ACC112 (cell line): ENCODE measurements at regions not wholly inside any gene's neighbourhood (a gene's known extent, or its start where the extent isn't known, plus 50 kb on each side); places are given as distances from the start of the nearest gene placed in this dataset.

Experiments
- H2AFZ ChIP-seq: fragments of 200-600 bp; sonication (generic); one replicate; pipeline ENCODE4 v1.6.0; 2017; ENCODE audit warnings: antibody characterized with exemption, low read length; ENCODE audit not compliant: unreplicated experiment
- H3K27ac ChIP-seq: fragments of 200-600 bp; sonication (generic); 2 replicates; pipeline ENCODE4 v1.5.1; 2014; ENCODE audit warnings: low read depth, mild to moderate bottlenecking, antibody characterized with exemption, low read length, moderate library complexity
- H3K27me3 ChIP-seq: fragments of 200-600 bp; sonication (generic); 2 replicates; pipeline ENCODE4 v1.6.1; 2014; ENCODE audit warnings: mild to moderate bottlenecking, antibody characterized with exemption, low read length, moderate library complexity, mixed read lengths; ENCODE audit not compliant: insufficient read depth
- H3K36me3 ChIP-seq: fragments of 200-600 bp; sonication (generic); 2 replicates; pipeline ENCODE4 v1.6.1; 2016; ENCODE audit warnings: mild to moderate bottlenecking, antibody characterized with exemption, low read length, moderate library complexity, mixed read lengths; ENCODE audit not compliant: insufficient read depth
- H3K4me1 ChIP-seq: fragments of 200-600 bp; sonication (generic); one replicate; pipeline ENCODE4 v1.6.1; 2016; ENCODE audit warnings: low read length, mixed read lengths; ENCODE audit not compliant: insufficient read depth, unreplicated experiment, control insufficient read depth
- H3K4me3 ChIP-seq: fragments of 200-600 bp; sonication (generic); 2 replicates; pipeline ENCODE4 v1.5.1; 2014; ENCODE audit warnings: mild to moderate bottlenecking, low read depth, low read length
- H3K79me2 ChIP-seq: fragments of 200-600 bp; sonication (generic); one replicate; pipeline ENCODE4 v1.6.0; 2016; ENCODE audit warnings: low read length; ENCODE audit not compliant: control insufficient read depth, unreplicated experiment, insufficient read depth

GRCh38 chr14:58697930-58698642 is 60.3 kb downstream of the DACT1 start:
- Histone ChIP-seq H2AFZ (no peak overlapping the region), H3K4me1 (no peaks in the 10 kb centered on the region), H3K36me3 (no peaks in the 10 kb centered on the region), H3K27me3 (peaks cover 14% of the 10 kb centered on the region; the same call in 1 of the 2 replicates), H3K27ac (no peak overlapping the region), H3K79me2 (no peaks in the 10 kb centered on the region), H3K4me3 (no peak overlapping the region)

GRCh38 chr14:58699681-58700205 is 62.0 kb downstream of the DACT1 start:
- no peak overlapping the region for H3K27ac ChIP-seq
- H3K79me2 ChIP-seq = no peaks in the 10 kb centered on the region
- no peaks in the 10 kb centered on the region for H3K36me3 ChIP-seq
- H3K4me3 ChIP-seq = no peak overlapping the region
- no peak overlapping the region for H2AFZ ChIP-seq
- peaks cover 22% of the 10 kb centered on the region; the same call in 1 of the 2 replicates for H3K27me3 ChIP-seq
- H3K4me1 ChIP-seq = no peaks in the 10 kb centered on the region

GRCh38 chr14:58701156-58701555 is 63.4 kb downstream of the DACT1 start:
- H3K27me3 ChIP-seq = peaks cover 29% of the 10 kb centered on the region; the same call in 1 of the 2 replicates
- H3K79me2 ChIP-seq = no peaks in the 10 kb centered on the region
- H3K36me3 ChIP-seq = no peaks in the 10 kb centered on the region

GRCh38 chr14:58701604-58702003 is 63.8 kb downstream of the DACT1 start:
- Histone ChIP-seq H3K27me3 (peaks cover 29% of the 10 kb centered on the region; the same call in 1 of the 2 replicates), H3K4me1 (no peaks in the 10 kb centered on the region), H2AFZ (no peak overlapping the region), H3K27ac (no peak overlapping the region), H3K4me3 (no peak overlapping the region), H3K36me3 (no peaks in the 10 kb centered on the region), H3K79me2 (no peaks in the 10 kb centered on the region)

More at GRCh38 chr14:58701156-58701555, 63.4 kb downstream of the DACT1 start:
- H3K27ac ChIP-seq = no peak overlapping the region
- no peak overlapping the region for H3K4me3 ChIP-seq
- H2AFZ ChIP-seq = no peak overlapping the region
- no peaks in the 10 kb centered on the region for H3K4me1 ChIP-seq

- peaks cover 30% of the 10 kb centered on the region for H3K27me3 ChIP-seq
Observed at GRCh38 chr14:58702441-58703160, 64.8 kb downstream of the DACT1 start.

GRCh38 chr14:58703161-58703506 is 65.4 kb downstream of the DACT1 start:
- H3K4me1 ChIP-seq = no peaks in the 10 kb centered on the region
- no peak overlapping the region for H2AFZ ChIP-seq
- H3K79me2 ChIP-seq = no peaks in the 10 kb centered on the region
- H3K27me3 ChIP-seq = peaks cover 30% of the 10 kb centered on the region
- no peak overlapping the region for H3K27ac ChIP-seq
- no peaks in the 10 kb centered on the region for H3K36me3 ChIP-seq
- H3K4me3 ChIP-seq = no peak overlapping the region

More at GRCh38 chr14:58702441-58703160, 64.8 kb downstream of the DACT1 start:
- H3K27ac ChIP-seq = no peak overlapping the region
- no peaks in the 10 kb centered on the region for H3K4me1 ChIP-seq
- H3K36me3 ChIP-seq = no peaks in the 10 kb centered on the region
- no peaks in the 10 kb centered on the region for H3K79me2 ChIP-seq
- no peak overlapping the region for H3K4me3 ChIP-seq
- no peak overlapping the region for H2AFZ ChIP-seq

- Histone ChIP-seq H3K79me2 (no peaks in the 10 kb centered on the region), H3K36me3 (no peaks in the 10 kb centered on the region), H3K27me3 (peaks cover 34% of the 10 kb centered on the region), H2AFZ (no peak overlapping the region), H3K4me3 (no peak overlapping the region), H3K27ac (no peak overlapping the region), H3K4me1 (no peaks in the 10 kb centered on the region)
Observed at GRCh38 chr14:58705066-58705465, 67.3 kb downstream of the DACT1 start.

- no peaks in the 10 kb centered on the region for H3K36me3 ChIP-seq
- no peaks in the 10 kb centered on the region for H3K4me1 ChIP-seq
- H3K4me3 ChIP-seq = no peak overlapping the region
- no peak overlapping the region for H3K27ac ChIP-seq
- no peaks in the 10 kb centered on the region for H3K79me2 ChIP-seq
- peaks cover 37% of the 10 kb centered on the region for H3K27me3 ChIP-seq
- no peak overlapping the region for H2AFZ ChIP-seq
Observed at GRCh38 chr14:58707949-58708348, 70.2 kb downstream of the DACT1 start.

GRCh38 chr14:58709949-58710348 is 72.2 kb downstream of the DACT1 start:
- Histone ChIP-seq H3K79me2 (no peaks in the 10 kb centered on the region), H2AFZ (no peak overlapping the region), H3K4me3 (no peak overlapping the region), H3K36me3 (no peaks in the 10 kb centered on the region), H3K27ac (no peak overlapping the region), H3K4me1 (no peaks in the 10 kb centered on the region), H3K27me3 (peaks cover 27% of the 10 kb centered on the region)

- Histone ChIP-seq H3K4me1 (no peaks in the 10 kb centered on the region), H3K36me3 (no peaks in the 10 kb centered on the region), H2AFZ (no peak overlapping the region), H3K4me3 (no peak overlapping the region), H3K27me3 (peaks cover 23% of the 10 kb centered on the region), H3K79me2 (no peaks in the 10 kb centered on the region), H3K27ac (no peak overlapping the region)
Observed at GRCh38 chr14:58711382-58711781, 73.6 kb downstream of the DACT1 start.

GRCh38 chr14:58712357-58712756 is 74.6 kb downstream of the DACT1 start:
- no peaks in the 10 kb centered on the region for H3K36me3 ChIP-seq
- H3K79me2 ChIP-seq = no peaks in the 10 kb centered on the region
- H2AFZ ChIP-seq = no peak overlapping the region
- peaks cover 23% of the 10 kb centered on the region for H3K27me3 ChIP-seq
- no peak overlapping the region for H3K27ac ChIP-seq
- no peak overlapping the region for H3K4me3 ChIP-seq
- no peaks in the 10 kb centered on the region for H3K4me1 ChIP-seq
